IMR-90 (cell line): ENCODE measurements at regions not wholly inside any gene's neighbourhood (a gene's known extent, or its start where the extent isn't known, plus 50 kb on each side); places are given as distances from the start of the nearest gene placed in this dataset.

Source experiments
- ATAC-seq: fragments of 200-7000 bp; cut with Tn5 transposase; 2 replicates; pipeline ENCODE4 v1.9.1; 2020; ENCODE audit warnings: low read depth, mild to moderate bottlenecking, moderate library complexity
- BruUV-seq: library from RNA; stranded (reverse); fragments of 400-500 nt; replicated peaks from 2 replicates; lab custom pipeline; 2021; lab: Mats Ljungman, UMichigan
- CTCF ChIA-PET: fragments of 300-600 bp; formaldehyde crosslinking; extraction: SDS; loops from one replicate; lab custom pipeline; 2021; ENCODE audit warnings: antibody characterized with exemption; lab: Yijun Ruan, JAX
- POLR2A ChIA-PET: fragments of 300-600 bp; sonication (Branson Sonifier 250); formaldehyde crosslinking; loops from one replicate; lab custom pipeline; 2022; ENCODE audit warnings: antibody characterized with exemption; ENCODE audit not compliant: unreplicated experiment; lab: Charles Lee
- DNase-seq: peaks from one replicate; pipeline ENCODE4 v3.0.0; 2013
- H2AFZ ChIP-seq: replicated peaks from 2 replicates; pipeline ENCODE3; 2013; ENCODE audit warnings: low read length, mild to moderate bottlenecking; ENCODE audit not compliant: poor library complexity
- H2AK5ac ChIP-seq: 2 replicates; pipeline ENCODE4 v1.6.1; 2013; ENCODE audit warnings: low read depth, low read length, inconsistent platforms
- H2AK9ac ChIP-seq: replicated peaks from 2 replicates; pipeline ENCODE3; 2013; ENCODE audit warnings: mild to moderate bottlenecking, low read depth, low read length, moderate library complexity; ENCODE audit not compliant: poor library complexity
- H2BK120ac ChIP-seq: 2 replicates; pipeline ENCODE4 v1.6.1; 2013; ENCODE audit warnings: low read depth, low read length, inconsistent platforms
- H2BK15ac ChIP-seq: 3 replicates; pipeline ENCODE4 v1.6.1; 2013; ENCODE audit warnings: low read depth, low read length, inconsistent platforms
- H2BK20ac ChIP-seq: 2 replicates; pipeline ENCODE4 v1.6.1; 2013; ENCODE audit warnings: low read depth, mild to moderate bottlenecking, inconsistent platforms, low read length, moderate library complexity
- H2BK5ac ChIP-seq: 2 replicates; pipeline ENCODE4 v1.6.1; 2013; ENCODE audit warnings: mild to moderate bottlenecking, low read depth, low read length, inconsistent platforms; ENCODE audit not compliant: poor library complexity, severe bottlenecking
- H3K14ac ChIP-seq: replicated peaks from 2 replicates; pipeline ENCODE4 v1.6.1; 2013; ENCODE audit warnings: low read depth, low read length, inconsistent platforms
- H3K18ac ChIP-seq: 2 replicates; pipeline ENCODE4 v1.6.1; 2013; ENCODE audit warnings: low read depth, low read length, control low read depth
- H3K23ac ChIP-seq: 2 replicates; pipeline ENCODE4 v1.6.1; 2013; ENCODE audit warnings: low read depth, low read length, inconsistent platforms
- H3K27ac ChIP-seq: 2 replicates; pipeline ENCODE4 v1.5.1; 2013; ENCODE audit warnings: mild to moderate bottlenecking, control low read depth, low read length; ENCODE audit not compliant: insufficient read depth
- H3K27me3 ChIP-seq: 2 replicates; pipeline ENCODE4 v1.6.1; 2013; ENCODE audit warnings: low read length; ENCODE audit not compliant: control insufficient read depth, insufficient read depth
- H3K36me3 ChIP-seq: 2 replicates; pipeline ENCODE4 v1.6.1; 2013; ENCODE audit warnings: low read length, mixed read lengths; ENCODE audit not compliant: control insufficient read depth, insufficient read depth
- H3K4ac ChIP-seq: 2 replicates; pipeline ENCODE4 v1.6.1; 2013; ENCODE audit warnings: low read depth, low read length, inconsistent platforms
- H3K4me1 ChIP-seq: 2 replicates; pipeline ENCODE4 v1.6.1; 2013; ENCODE audit warnings: low read length, mixed read lengths; ENCODE audit not compliant: control insufficient read depth, insufficient read depth
- H3K4me2 ChIP-seq: 2 replicates; pipeline ENCODE4 v1.6.1; 2013; ENCODE audit warnings: low read depth, mild to moderate bottlenecking, control low read depth, low read length, moderate library complexity
- H3K4me3 ChIP-seq: 2 replicates; pipeline ENCODE4 v1.5.1; 2013; ENCODE audit warnings: low read depth, mild to moderate bottlenecking, control low read depth, low read length, moderate library complexity; ENCODE audit not compliant: insufficient read depth
- H3K56ac ChIP-seq: 2 replicates; pipeline ENCODE4 v1.6.1; 2013; ENCODE audit warnings: low read length, inconsistent platforms; ENCODE audit not compliant: insufficient read depth; ENCODE audit errors: extremely low read depth
- H3K79me1 ChIP-seq, 2 experiments: 2 replicates each; pipeline ENCODE4 v1.6.1; 2013; ENCODE audit warnings: low read length in 2 of 2, inconsistent platforms in 1 of 2, low read depth in 1 of 2
- H3K9ac ChIP-seq: 2 replicates; pipeline ENCODE4 v1.6.1; 2013; ENCODE audit warnings: low read depth, low read length, control low read depth
- H3K9me1 ChIP-seq: 2 replicates; pipeline ENCODE4 v1.6.1; 2013; ENCODE audit warnings: low read length, inconsistent platforms; ENCODE audit not compliant: insufficient read depth
- H3K9me3 ChIP-seq: 2 replicates; pipeline ENCODE4 v1.6.1; 2013; ENCODE audit warnings: low read length; ENCODE audit not compliant: control insufficient read depth, insufficient read depth
- H4K20me1 ChIP-seq: 2 replicates; pipeline ENCODE4 v1.6.1; 2013; ENCODE audit warnings: low read length, inconsistent platforms; ENCODE audit not compliant: insufficient read depth
- H4K5ac ChIP-seq: 2 replicates; pipeline ENCODE4 v1.6.1; 2013; ENCODE audit warnings: mild to moderate bottlenecking, low read depth, low read length, control low read depth
- H4K8ac ChIP-seq, 2 experiments: 2 replicates each; pipeline ENCODE4 v1.6.1; 2013; ENCODE audit warnings: low read depth in 2 of 2, low read length in 2 of 2, control low read depth in 1 of 2, inconsistent platforms in 1 of 2
- H4K91ac ChIP-seq: 2 replicates; pipeline ENCODE4 v1.6.1; 2013; ENCODE audit warnings: low read depth, low read length, inconsistent platforms; ENCODE audit not compliant: insufficient read depth
- BHLHE40 ChIP-seq: fragments of 150-350 bp; IDR thresholded peaks from 2 replicates; pipeline ENCODE4 v1.6.1; 2016; ENCODE audit warnings: mild to moderate bottlenecking, low read depth, low read length
- CHD1 ChIP-seq: IDR thresholded peaks from 2 replicates; pipeline ENCODE4 v1.6.1; 2012; ENCODE audit warnings: low read depth, low read length, improper control_type of control experiment
- CTCF ChIP-seq: conservative IDR thresholded peaks from 2 replicates; pipeline ENCODE4 v1.5.1; 2012; ENCODE audit warnings: mild to moderate bottlenecking, low read depth, low read length, improper control_type of control experiment
- ELK1 ChIP-seq: fragments of 150-350 bp; IDR thresholded peaks from 2 replicates; pipeline ENCODE4 v1.6.1; 2016; ENCODE audit warnings: low read depth, mild to moderate bottlenecking, low read length, moderate library complexity, borderline replicate concordance
- FOS ChIP-seq: fragments of 150-350 bp; IDR thresholded peaks from 2 replicates; pipeline ENCODE4 v1.6.1; 2016; ENCODE audit warnings: low read depth, low read length
- MAFK ChIP-seq: IDR thresholded peaks from 2 replicates; pipeline ENCODE4 v1.6.1; 2012; ENCODE audit warnings: low read depth, low read length, improper control_type of control experiment
- MAZ ChIP-seq: IDR thresholded peaks from 2 replicates; pipeline ENCODE4 v1.6.1; 2012; ENCODE audit warnings: low read depth, mild to moderate bottlenecking, low read length, improper control_type of control experiment, moderate library complexity, borderline replicate concordance
- MXI1 ChIP-seq: IDR thresholded peaks from 2 replicates; pipeline ENCODE4 v1.6.1; 2012; ENCODE audit warnings: low read depth, mild to moderate bottlenecking, low read length, moderate library complexity, borderline replicate concordance
- NFE2L2 ChIP-seq: fragments of 150-350 bp; IDR thresholded peaks from 2 replicates; pipeline ENCODE4 v1.6.1; 2016; ENCODE audit warnings: low read depth, mild to moderate bottlenecking, low read length
- POLR2A ChIP-seq: IDR thresholded peaks from 2 replicates; pipeline ENCODE4 v1.6.1; 2012; ENCODE audit warnings: mild to moderate bottlenecking, low read depth, low read length
- RAD21 ChIP-seq: IDR thresholded peaks from 2 replicates; pipeline ENCODE4 v1.6.1; 2012; ENCODE audit warnings: low read length, improper control_type of control experiment
- RCOR1 ChIP-seq: IDR thresholded peaks from 2 replicates; pipeline ENCODE4 v1.6.1; 2012; ENCODE audit warnings: mild to moderate bottlenecking, low read length, improper control_type of control experiment; ENCODE audit not compliant: insufficient replicate concordance
- RFX5 ChIP-seq: IDR thresholded peaks from 2 replicates; pipeline ENCODE4 v1.8.0; 2012; ENCODE audit warnings: low read depth, mild to moderate bottlenecking, low read length, moderate library complexity
- SMC3 ChIP-seq: fragments of 150-350 bp; IDR thresholded peaks from 2 replicates; pipeline ENCODE4 v1.6.1; 2016; ENCODE audit warnings: low read depth, mild to moderate bottlenecking, antibody characterized with exemption, low read length, moderate library complexity
- USF2 ChIP-seq: fragments of 150-350 bp; IDR thresholded peaks from 2 replicates; pipeline ENCODE4 v1.6.1; 2017; ENCODE audit warnings: mild to moderate bottlenecking, antibody characterized with exemption, low read length, low read depth
- WGBS, 2 experiments: methylation state at CpG; one replicate each; pipeline versions ENCODE4 v1.1.5 to v1.1.7; 2013; ENCODE audit warnings: missing lambda C conversion rate in 2 of 2; ENCODE audit not compliant: insufficient read length in 1 of 2; ENCODE audit errors: extremely low coverage in 2 of 2; 5-methylcytosine and 5-hydroxymethylcytosine counted together
- dilution Hi-C: fragments of 300-500 bp; cut with HindIII; formaldehyde crosslinking; loops from one replicate; pipeline ENCODE4 v1.14.3; 2018; ENCODE audit warnings: low sequenced_read_pairs; ENCODE audit not compliant: unreplicated experiment
- in situ Hi-C: fragments of 300-500 bp; cut with MboI; formaldehyde crosslinking; loops from 3 replicates; pipeline ENCODE4 v1.14.3; 2019; ENCODE audit warnings: low sequenced_read_pairs, inconsistent platforms, mixed read lengths
- intact Hi-C: fragments of 100-400 bp; cut with micrococcal nuclease; formaldehyde crosslinking; loops from 2 replicates; pipeline ENCODE4 v1.10.0; 2022

GRCh38 chr4:175954685-175955084, 111.0 kb upstream of the WDR17 start:
- Histone ChIP-seq H2AK5ac (no peak overlapping the region), H2BK120ac (no peak overlapping the region), H3K4me3 (no peak overlapping the region), H2BK20ac (no peak overlapping the region), H3K18ac (no peak overlapping the region), H3K4ac (no peak overlapping the region), H3K56ac (no peak overlapping the region), H3K4me2 (no peak overlapping the region), H4K20me1 (no peaks in the 10 kb centered on the region), H4K91ac (no peak overlapping the region), H3K9me3 (no peaks in the 10 kb centered on the region), H3K79me1 (no peaks in the 10 kb centered on the region), H3K27ac (no peak overlapping the region), H2AFZ (no peak overlapping the region), H4K5ac (no peak overlapping the region), H3K36me3 (no peaks in the 10 kb centered on the region), H3K23ac (no peak overlapping the region), H3K27me3 (no peaks in the 10 kb centered on the region; the same call in 1 of the 2 replicates), H2BK15ac (no peak overlapping the region), H3K9ac (no peak overlapping the region), H2BK5ac (no peak overlapping the region), H4K8ac (no peak overlapping the region), H2AK9ac (no peak overlapping the region), H3K9me1 (no peaks in the 10 kb centered on the region), H3K14ac (no peak overlapping the region), H3K4me1 (no peaks in the 10 kb centered on the region)
- ChIA-PET CTCF (no interaction called here), POLR2A (no interaction called here)
- intact Hi-C loops (no loop called here), in situ Hi-C loops (no loop called here), dilution Hi-C loops (no loop called here)
- DNase-seq: no peak
- BruUV-seq: no TSS peak
- no peak for ATAC-seq
- no peak for TF ChIP-seq BHLHE40
- no peak for TF ChIP-seq MAZ
- no peak for TF ChIP-seq CTCF
- no peak for TF ChIP-seq MXI1
- no peak for TF ChIP-seq RAD21
- TF ChIP-seq NFE2L2: no peak
- no peak for TF ChIP-seq SMC3
- no peak for TF ChIP-seq RFX5
- TF ChIP-seq CHD1: no peak
- no peak for TF ChIP-seq MAFK
- TF ChIP-seq ELK1: no peak
- no peak for TF ChIP-seq USF2
- no peak for TF ChIP-seq RCOR1
- TF ChIP-seq FOS: no peak
- TF ChIP-seq POLR2A: no peak
- no CpG with 5 or more reads among the region's 3 CpGs for WGBS, 2 experiments
